B cell (primary cell): ENCODE measurements at regions not wholly inside any gene's neighbourhood (a gene's known extent, or its start where the extent isn't known, plus 50 kb on each side); places are given as distances from the start of the nearest gene placed in this dataset.

Source experiments
- ATAC-seq: fragments of 200-7000 bp; cut with Tn5 transposase; one replicate; pipeline ENCODE4 v1.10.0; 2021; ENCODE audit warnings: low read depth, mild to moderate bottlenecking, moderate number of reproducible peaks, moderate library complexity
- CTCF ChIA-PET: fragments of 350-600 bp; sonication (Branson Sonifier 250); formaldehyde crosslinking; loops from one replicate; lab custom pipeline; 2021; ENCODE audit warnings: antibody characterized with exemption, inconsistent platforms; lab: Charles Lee
- POLR2A ChIA-PET: fragments of 350-600 bp; sonication (Branson Sonifier 250); formaldehyde crosslinking; loops from one replicate; lab custom pipeline; 2021; ENCODE audit warnings: antibody characterized with exemption; lab: Charles Lee
- DNase-seq: peaks from one replicate; pipeline ENCODE4 v3.0.0; 2013
- H2AFZ ChIP-seq: 2 replicates; pipeline ENCODE4 v1.6.1; 2012; ENCODE audit warnings: mild to moderate bottlenecking, low read depth, low read length; ENCODE audit not compliant: insufficient read depth, poor library complexity, severe bottlenecking
- H3K27ac ChIP-seq, 2 donors: 1 replicate in 1 of 2; 2 replicates in 1 of 2; pipeline ENCODE4 v1.5.1; 2012 to 2013; ENCODE audit warnings: low read length in 2 of 2, mild to moderate bottlenecking in 2 of 2, moderate library complexity in 1 of 2
- H3K27me3 ChIP-seq, 4 experiments: fragments of 200-600 bp in 1 of 4; sonication (generic) in 1 of 4; replicated peaks in 1 of 4; 1 replicate in 2 of 4; 2 replicates in 2 of 4; pipeline versions ENCODE4 v1.6.1 to v1.7.0; 2013 to 2016; ENCODE audit warnings: low read length in 3 of 4, mild to moderate bottlenecking in 2 of 4, mixed read lengths in 1 of 4, moderate library complexity in 1 of 4; ENCODE audit not compliant: insufficient read depth in 4 of 4, control insufficient read depth in 3 of 4; ENCODE audit errors: control extremely low read depth in 1 of 4
- H3K36me3 ChIP-seq, 2 experiments: replicated peaks in 1 of 2; 1 replicate in 1 of 2; 2 replicates in 1 of 2; pipeline versions ENCODE4 v1.6.1 to v1.7.1; 2013; ENCODE audit warnings: low read length in 1 of 2; ENCODE audit not compliant: insufficient read depth in 2 of 2, control insufficient read depth in 1 of 2; ENCODE audit errors: control extremely low read depth in 1 of 2, extremely low read depth in 1 of 2
- H3K4me1 ChIP-seq, 2 donors: fragments of 200-600 bp in 1 of 2; sonication (generic) in 1 of 2; 1 replicate in 1 of 2; 2 replicates in 1 of 2; pipeline versions ENCODE4 v1.5.1 to v1.6.1; 2013 to 2017; ENCODE audit warnings: low read length in 2 of 2; ENCODE audit not compliant: control insufficient read depth in 2 of 2, insufficient read depth in 2 of 2
- H3K4me2 ChIP-seq: replicated peaks from 2 replicates; pipeline ENCODE3; 2012; ENCODE audit warnings: mild to moderate bottlenecking, low read depth, low read length; ENCODE audit not compliant: poor library complexity, severe bottlenecking
- H3K4me3 ChIP-seq, 5 experiments: fragments of 200-600 bp in 1 of 5; sonication (generic) in 1 of 5; 1 replicate in 3 of 5; 2 replicates in 2 of 5; pipeline versions ENCODE4 v1.5.1 to v1.7.0; 2011 to 2016; ENCODE audit warnings: low read length in 4 of 5, mild to moderate bottlenecking in 4 of 5, low read depth in 2 of 5, control low read depth in 1 of 5, moderate library complexity in 1 of 5; ENCODE audit not compliant: insufficient read depth in 1 of 5; ENCODE audit errors: control extremely low read depth in 1 of 5, extremely low read depth in 1 of 5
- H3K79me2 ChIP-seq: fragments of 200-600 bp; sonication (generic); one replicate; pipeline ENCODE4 v1.6.0; 2016; ENCODE audit warnings: low read length; ENCODE audit not compliant: control insufficient read depth, insufficient read depth
- H3K9ac ChIP-seq: fragments of 200-600 bp; sonication (generic); 2 replicates; pipeline ENCODE4 v1.6.1; 2017; ENCODE audit warnings: mild to moderate bottlenecking, low read length, moderate library complexity
- H3K9me3 ChIP-seq, 3 donors: one replicate each; pipeline versions ENCODE4 v1.6.1 to v1.7.1; 2013; ENCODE audit warnings: low read length in 2 of 3; ENCODE audit not compliant: control insufficient read depth in 2 of 3, insufficient read depth in 1 of 3; ENCODE audit errors: control extremely low read depth in 1 of 3
- H4K20me1 ChIP-seq: 2 replicates; pipeline ENCODE4 v1.6.0; 2012; ENCODE audit warnings: mild to moderate bottlenecking, low read length; ENCODE audit not compliant: insufficient read depth, control insufficient read depth, poor library complexity, severe bottlenecking
- H3K27ac Mint-ChIP-seq: one replicate; pipeline ENCODE4 v1.8.0; 2021; ENCODE audit warnings: mixed read lengths
- H3K27me3 Mint-ChIP-seq: one replicate; pipeline ENCODE4 v1.8.0; 2021; ENCODE audit warnings: mixed read lengths
- H3K4me1 Mint-ChIP-seq: one replicate; pipeline ENCODE4 v1.8.0; 2021; ENCODE audit warnings: mixed read lengths
- H3K4me3 Mint-ChIP-seq: one replicate; pipeline ENCODE4 v1.8.0; 2021; ENCODE audit warnings: mixed read lengths
- H3K9me3 Mint-ChIP-seq: one replicate; pipeline ENCODE4 v1.8.0; 2022; ENCODE audit warnings: mixed read lengths; ENCODE audit not compliant: insufficient read depth
- EZH2 ChIP-seq: IDR thresholded peaks from 2 replicates; pipeline ENCODE4 v1.6.1; 2012; ENCODE audit warnings: borderline replicate concordance, low read depth, mild to moderate bottlenecking, moderate library complexity, low read length; ENCODE audit not compliant: insufficient read depth, poor library complexity, severe bottlenecking
- WGBS: methylation state at CpG from one replicate; pipeline ENCODE4 v1.1.5; 2013; ENCODE audit warnings: missing lambda C conversion rate; ENCODE audit not compliant: insufficient coverage; 5-methylcytosine and 5-hydroxymethylcytosine counted together
- intact Hi-C: fragments of 100-400 bp; cut with micrococcal nuclease; formaldehyde crosslinking; loops from one replicate; pipeline ENCODE4 v1.10.0; 2022
- TF ChIP-seq, protein P1 (sequence below): fragments of 200-600 bp; IDR thresholded peaks from one replicate; pipeline ENCODE4 v1.8.0; 2022; ENCODE audit warnings: antibody characterized with exemption, mild to moderate bottlenecking

DNA sequence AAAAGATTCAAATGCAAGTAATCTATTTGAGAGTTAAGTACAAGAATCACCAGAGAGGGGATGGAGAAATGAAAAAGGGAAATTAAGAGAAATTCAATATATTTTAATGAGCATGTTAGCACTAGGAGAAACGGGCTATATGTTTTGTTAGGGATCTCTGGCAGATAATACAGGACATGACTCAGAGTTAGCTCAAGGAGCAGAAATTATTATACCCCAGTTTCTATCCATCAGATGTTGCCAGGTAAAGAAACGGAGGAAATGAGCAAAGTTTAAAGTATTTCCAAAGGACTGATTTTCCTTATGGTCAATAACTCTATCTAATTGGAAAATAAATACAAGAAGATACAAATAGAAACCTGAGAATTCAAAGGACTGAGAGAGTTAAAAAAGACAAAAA is 867.6 kb downstream of the TRAM1L1 start:
- Histone ChIP-seq H4K20me1 (no peaks in the 10 kb centered on the region), H3K79me2 (no peaks in the 10 kb centered on the region), H3K4me1 (no peaks in the 10 kb centered on the region), H3K27me3 (no peaks in the 10 kb centered on the region), H2AFZ (no peak overlapping the region), H3K27ac (no peak overlapping the region), H3K36me3 (no peaks in the 10 kb centered on the region), H3K9me3 (peaks cover 0 to 5% (median 0%) of the 10 kb centered on the region in 3 donors), H3K4me2 (no peak overlapping the region), H3K4me3 (no peak overlapping the region), H3K9ac (no peak overlapping the region)
- Mint-ChIP-seq H3K4me1 (no peaks in the 10 kb centered on the region), H3K27me3 (no peaks in the 10 kb centered on the region), H3K9me3 (no peaks in the 10 kb centered on the region), H3K4me3 (no peak overlapping the region), H3K27ac (no peak overlapping the region)
- TF ChIP-seq, protein P1, sequence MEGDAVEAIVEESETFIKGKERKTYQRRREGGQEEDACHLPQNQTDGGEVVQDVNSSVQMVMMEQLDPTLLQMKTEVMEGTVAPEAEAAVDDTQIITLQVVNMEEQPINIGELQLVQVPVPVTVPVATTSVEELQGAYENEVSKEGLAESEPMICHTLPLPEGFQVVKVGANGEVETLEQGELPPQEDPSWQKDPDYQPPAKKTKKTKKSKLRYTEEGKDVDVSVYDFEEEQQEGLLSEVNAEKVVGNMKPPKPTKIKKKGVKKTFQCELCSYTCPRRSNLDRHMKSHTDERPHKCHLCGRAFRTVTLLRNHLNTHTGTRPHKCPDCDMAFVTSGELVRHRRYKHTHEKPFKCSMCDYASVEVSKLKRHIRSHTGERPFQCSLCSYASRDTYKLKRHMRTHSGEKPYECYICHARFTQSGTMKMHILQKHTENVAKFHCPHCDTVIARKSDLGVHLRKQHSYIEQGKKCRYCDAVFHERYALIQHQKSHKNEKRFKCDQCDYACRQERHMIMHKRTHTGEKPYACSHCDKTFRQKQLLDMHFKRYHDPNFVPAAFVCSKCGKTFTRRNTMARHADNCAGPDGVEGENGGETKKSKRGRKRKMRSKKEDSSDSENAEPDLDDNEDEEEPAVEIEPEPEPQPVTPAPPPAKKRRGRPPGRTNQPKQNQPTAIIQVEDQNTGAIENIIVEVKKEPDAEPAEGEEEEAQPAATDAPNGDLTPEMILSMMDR, result no peak
- TF ChIP-seq EZH2, result no peak
- ChIA-PET POLR2A (no interaction called here), CTCF (no interaction called here)
- whole genome bisulfite sequencing, result no CpG with 5 or more reads among the region's 2 CpGs
- no peak for DNase-seq
- no peak for ATAC-seq
- intact Hi-C loops, result no loop called here

DNA sequence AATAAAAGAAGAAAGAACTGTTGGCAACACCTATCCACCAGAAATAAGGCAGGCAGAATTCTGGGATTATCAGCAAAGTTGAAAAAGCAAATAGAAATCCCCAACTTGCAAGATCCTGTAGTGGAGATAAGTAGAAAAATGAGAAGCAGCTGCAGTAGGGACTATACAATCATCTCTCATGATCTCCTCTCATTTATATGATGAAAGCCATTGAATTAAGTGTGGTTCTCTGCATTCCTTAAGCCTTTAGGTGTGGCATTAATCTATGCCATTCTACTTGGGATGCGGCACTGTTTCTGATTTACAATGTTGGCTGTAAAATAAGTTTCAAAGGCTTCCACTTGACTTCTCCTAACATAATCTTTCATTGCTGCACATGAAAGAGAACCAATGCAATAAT is 869.8 kb downstream of the TRAM1L1 start:
- Histone ChIP-seq H3K79me2 (no peaks in the 10 kb centered on the region), H3K27ac (no peak overlapping the region), H3K4me3 (no peak overlapping the region), H3K9ac (no peak overlapping the region), H3K27me3 (no peaks in the 10 kb centered on the region), H4K20me1 (no peaks in the 10 kb centered on the region), H2AFZ (no peak overlapping the region), H3K4me2 (no peak overlapping the region), H3K36me3 (no peaks in the 10 kb centered on the region), H3K9me3 (peaks cover 0 to 5% (median 0%) of the 10 kb centered on the region in 3 donors), H3K4me1 (no peaks in the 10 kb centered on the region)
- no peaks in the 10 kb centered on the region for H3K27me3 Mint-ChIP-seq
- intact Hi-C loops, result no loop called here
- DNase-seq (no peak), ATAC-seq (no peak)
- no peak overlapping the region for H3K4me3 Mint-ChIP-seq
- H3K4me1 Mint-ChIP-seq, result no peaks in the 10 kb centered on the region
- no peaks in the 10 kb centered on the region for H3K9me3 Mint-ChIP-seq
- no CpG with 5 or more reads among the region's 1 CpG for WGBS
- ChIA-PET POLR2A (no interaction called here), CTCF (no interaction called here)
- no peak for TF ChIP-seq EZH2
- TF ChIP-seq, protein P1, result no peak
- no peak overlapping the region for H3K27ac Mint-ChIP-seq
